Ascending aorta (tissue), 2 donors: ENCODE measurements at regions not wholly inside any gene's neighbourhood (a gene's known extent, or its start where the extent isn't known, plus 50 kb on each side); places are given as distances from the start of the nearest gene placed in this dataset.
"Not testable (repeated sequence)": the region's sequence is repeated elsewhere in the genome, so short reads cannot be mapped to it uniquely, and the experiment has no call there.

Experiments used
- DNase-seq, 2 donors: peaks; one replicate each; pipeline ENCODE4 v3.0.0-alpha.2; 2019; ENCODE audit warnings: low spot score in 2 of 2
- H3K27ac ChIP-seq, 2 donors: fragments of 200-600 bp; sonication (generic); one replicate each; pipeline ENCODE4 v1.5.1; 2016 to 2017; ENCODE audit warnings: mild to moderate bottlenecking in 1 of 2
- H3K27me3 ChIP-seq: fragments of 200-600 bp; sonication (generic); one replicate; pipeline ENCODE4 v1.5.1; 2017
- H3K36me3 ChIP-seq, 2 donors: fragments of 200-600 bp; sonication (generic); one replicate each; pipeline ENCODE4 v1.5.1; 2016
- H3K4me1 ChIP-seq, 2 donors: fragments of 200-600 bp; sonication (generic); one replicate each; pipeline ENCODE4 v1.5.1; 2016 to 2017; ENCODE audit warnings: mild to moderate bottlenecking in 1 of 2
- H3K4me3 ChIP-seq, 2 donors: fragments of 200-600 bp; sonication (generic); one replicate each; pipeline ENCODE4 v1.5.1; 2016 to 2017; ENCODE audit warnings: mild to moderate bottlenecking in 1 of 2
- H3K9me3 ChIP-seq, 2 donors: fragments of 200-600 bp; sonication (generic); one replicate each; pipeline ENCODE4 v1.5.1; 2016
- intact Hi-C: fragments of 100-400 bp; cut with DNase I; formaldehyde crosslinking; loops from one replicate; pipeline ENCODE4 v1.15.1; 2023
- TF ChIP-seq, protein P1 (sequence below), 3 experiments: fragments of 200-600 bp in 2 of 3; fragments of 450-650 bp in 1 of 3; sonication (generic) in 2 of 3; IDR thresholded peaks; one replicate each; pipeline ENCODE4 v1.5.1; 2016 to 2019; ENCODE audit warnings: antibody characterized with exemption in 3 of 3, mild to moderate bottlenecking in 1 of 3, moderate library complexity in 1 of 3

DNA sequence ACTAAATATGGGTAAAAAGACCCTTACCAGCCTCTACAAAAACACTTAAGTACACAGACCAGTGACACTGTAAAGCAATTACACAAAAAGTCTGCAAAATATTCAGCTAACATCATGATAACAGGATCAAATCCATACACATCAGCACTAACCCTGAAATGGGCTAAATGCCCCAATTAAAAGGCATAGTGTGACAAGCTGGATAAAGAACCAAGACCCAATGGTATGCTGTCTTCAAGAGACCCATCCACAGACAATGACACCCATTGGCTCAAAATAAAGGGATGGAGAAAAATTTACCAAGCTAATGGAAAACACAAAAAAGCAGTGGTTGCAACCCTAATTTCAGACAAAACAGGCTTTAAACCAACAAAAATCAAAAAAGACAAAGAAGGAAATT is 221.0 kb upstream of the ISL1 start:
- Histone ChIP-seq H3K27me3 (no peaks in the 10 kb centered on the region), H3K27ac (no peak overlapping the region), H3K4me3 (no peak overlapping the region), H3K36me3 (no peaks in the 10 kb centered on the region), H3K9me3 (peaks cover 0 to 12% of the 10 kb centered on the region in 2 donors), H3K4me1 (no peaks in the 10 kb centered on the region)
- TF ChIP-seq, protein P1, sequence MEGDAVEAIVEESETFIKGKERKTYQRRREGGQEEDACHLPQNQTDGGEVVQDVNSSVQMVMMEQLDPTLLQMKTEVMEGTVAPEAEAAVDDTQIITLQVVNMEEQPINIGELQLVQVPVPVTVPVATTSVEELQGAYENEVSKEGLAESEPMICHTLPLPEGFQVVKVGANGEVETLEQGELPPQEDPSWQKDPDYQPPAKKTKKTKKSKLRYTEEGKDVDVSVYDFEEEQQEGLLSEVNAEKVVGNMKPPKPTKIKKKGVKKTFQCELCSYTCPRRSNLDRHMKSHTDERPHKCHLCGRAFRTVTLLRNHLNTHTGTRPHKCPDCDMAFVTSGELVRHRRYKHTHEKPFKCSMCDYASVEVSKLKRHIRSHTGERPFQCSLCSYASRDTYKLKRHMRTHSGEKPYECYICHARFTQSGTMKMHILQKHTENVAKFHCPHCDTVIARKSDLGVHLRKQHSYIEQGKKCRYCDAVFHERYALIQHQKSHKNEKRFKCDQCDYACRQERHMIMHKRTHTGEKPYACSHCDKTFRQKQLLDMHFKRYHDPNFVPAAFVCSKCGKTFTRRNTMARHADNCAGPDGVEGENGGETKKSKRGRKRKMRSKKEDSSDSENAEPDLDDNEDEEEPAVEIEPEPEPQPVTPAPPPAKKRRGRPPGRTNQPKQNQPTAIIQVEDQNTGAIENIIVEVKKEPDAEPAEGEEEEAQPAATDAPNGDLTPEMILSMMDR (IDR thresholded peaks at IDR 0.05) = no peak
- no peak for DNase-seq
- intact Hi-C loops = no loop called here

DNA sequence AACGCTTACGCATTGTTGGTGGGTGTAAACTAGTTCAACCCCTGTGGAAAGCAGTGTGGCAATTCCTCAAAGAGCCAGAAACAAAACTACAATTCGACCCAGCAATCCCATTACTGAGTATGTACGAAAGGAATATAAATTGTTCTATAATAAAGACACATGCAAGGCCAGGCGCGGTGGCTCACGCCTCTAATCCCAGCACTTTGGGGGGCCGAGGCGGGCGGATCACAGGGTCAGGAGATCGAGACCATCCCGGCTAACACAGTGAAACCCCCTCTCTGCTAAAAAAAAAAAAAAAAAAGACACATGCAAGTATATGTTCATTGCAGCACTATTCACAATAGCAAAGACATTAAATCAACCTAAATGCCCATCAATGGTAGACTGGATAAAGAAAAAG is 217.6 kb upstream of the ISL1 start:
- H3K27me3 ChIP-seq, H3K27ac ChIP-seq, DNase-seq, H3K36me3 ChIP-seq, intact Hi-C loops, H3K4me3 ChIP-seq, H3K4me1 ChIP-seq: not testable (repeated sequence)
- peaks cover 0 to 12% of the 10 kb centered on the region in 2 donors for H3K9me3 ChIP-seq

DNA sequence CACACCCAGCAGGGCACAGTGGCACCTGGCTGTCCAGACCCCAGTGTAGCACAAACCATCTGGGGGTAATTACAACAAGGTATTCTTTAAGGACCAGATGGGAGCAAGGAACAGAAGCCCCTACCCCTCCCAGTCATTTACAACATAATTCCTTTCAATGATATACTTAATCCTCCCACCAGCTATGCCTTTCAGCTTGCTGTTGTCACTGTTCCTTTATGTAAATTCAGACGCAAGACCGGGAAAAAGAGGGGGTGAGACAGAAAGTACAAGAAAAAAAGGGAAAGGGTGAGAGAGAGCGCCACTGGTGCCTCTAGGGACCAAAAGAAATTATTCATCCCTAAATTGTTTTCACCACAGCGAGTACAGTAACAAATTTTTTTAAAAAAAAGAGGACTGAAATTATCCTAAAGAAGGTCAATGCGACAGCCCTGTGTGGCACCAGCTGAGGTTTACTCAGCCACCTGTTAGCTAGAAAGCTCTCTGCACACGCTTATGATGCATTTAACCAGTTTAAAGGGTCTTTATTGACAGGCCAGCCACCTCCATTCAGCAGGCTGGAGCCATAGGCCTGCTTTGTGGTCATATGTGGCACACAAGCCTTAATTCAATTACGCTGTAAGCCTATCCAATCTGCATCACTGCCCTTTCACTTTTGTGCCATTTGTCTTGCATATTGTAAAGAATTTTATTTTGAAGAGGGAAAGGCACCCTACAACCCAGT is 210.2 kb upstream of the ISL1 start:
- intact Hi-C loops = no loop called here
- Histone ChIP-seq H3K4me3 (no peak overlapping the region), H3K27ac (no peak overlapping the region), H3K9me3 (no peaks in the 10 kb centered on the region), H3K27me3 (no peaks in the 10 kb centered on the region), H3K4me1 (no peaks in the 10 kb centered on the region), H3K36me3 (no peaks in the 10 kb centered on the region)
- TF ChIP-seq, protein P1 (IDR thresholded peaks at IDR 0.05) = no peak
- DNase-seq = no peak

DNA sequence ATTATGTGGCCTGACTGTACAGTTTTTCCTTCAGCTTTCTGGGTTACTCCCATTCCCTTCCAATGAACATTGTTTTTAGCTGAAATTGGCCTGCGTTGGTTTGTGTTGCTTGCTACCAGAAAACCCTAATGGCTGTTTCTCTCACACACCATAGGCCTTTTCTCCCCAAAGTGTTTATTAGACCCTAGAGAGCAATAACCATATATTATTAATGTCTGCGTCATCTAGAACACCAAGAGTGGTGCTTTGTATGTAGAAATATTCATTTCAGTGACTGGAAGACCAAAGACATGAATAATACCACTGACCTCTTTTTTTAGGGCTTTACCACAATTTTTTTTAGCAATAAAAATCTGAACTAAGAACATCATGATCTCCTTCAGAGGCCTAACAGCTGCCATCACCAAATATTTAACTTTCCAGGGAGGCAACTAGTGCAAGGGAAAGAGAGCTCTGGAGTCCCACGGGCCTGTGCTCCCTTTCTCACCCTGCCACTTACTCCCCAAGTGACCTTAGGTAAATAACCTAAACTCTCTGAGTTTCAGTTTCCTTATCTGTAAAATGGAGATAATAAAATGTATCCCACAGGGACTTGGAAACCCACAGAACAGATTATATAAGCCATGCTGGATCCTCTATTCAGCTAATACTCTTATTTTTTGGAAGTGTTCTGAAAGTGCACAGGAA is 201.9 kb upstream of the ISL1 start:
- H3K27me3 ChIP-seq = no peaks in the 10 kb centered on the region
- H3K4me3 ChIP-seq = no peak overlapping the region
- DNase-seq = no peak
- H3K27ac ChIP-seq = no peak overlapping the region
- H3K9me3 ChIP-seq = no peaks in the 10 kb centered on the region
- H3K36me3 ChIP-seq = no peaks in the 10 kb centered on the region
- TF ChIP-seq, protein P1 (IDR thresholded peaks at IDR 0.05) = no peak
- intact Hi-C loops = no loop called here
- no peaks in the 10 kb centered on the region for H3K4me1 ChIP-seq

DNA sequence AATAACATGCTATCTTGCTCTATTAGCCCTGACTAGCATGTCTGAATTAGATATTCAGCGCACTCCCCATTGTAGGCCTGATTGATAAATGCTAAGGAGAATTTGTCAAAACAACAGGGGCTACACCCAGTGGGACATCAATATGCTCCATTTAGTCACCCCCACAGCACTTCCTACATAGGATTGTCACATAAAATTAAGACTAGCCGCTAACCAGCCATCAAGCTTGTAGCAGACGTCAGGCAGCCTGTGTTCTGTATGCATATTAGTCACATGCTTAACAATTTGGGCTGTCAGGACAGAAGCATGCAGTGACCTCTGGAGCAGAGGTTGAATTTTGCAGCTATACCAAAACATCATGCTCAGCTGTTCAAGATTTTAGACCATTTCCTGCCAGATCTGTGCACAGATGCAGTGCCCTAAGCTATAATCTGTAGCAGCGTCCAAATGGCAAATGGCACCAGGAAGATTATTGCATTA is 197.4 kb upstream of the ISL1 start:
- no peaks in the 10 kb centered on the region for H3K4me1 ChIP-seq
- TF ChIP-seq, protein P1 (IDR thresholded peaks at IDR 0.05) = no peak
- no peaks in the 10 kb centered on the region for H3K36me3 ChIP-seq
- no peak overlapping the region for H3K4me3 ChIP-seq
- H3K27ac ChIP-seq = no peak overlapping the region
- DNase-seq = no peak
- H3K27me3 ChIP-seq = no peaks in the 10 kb centered on the region
- no peaks in the 10 kb centered on the region for H3K9me3 ChIP-seq
- intact Hi-C loops = no loop called here

DNA sequence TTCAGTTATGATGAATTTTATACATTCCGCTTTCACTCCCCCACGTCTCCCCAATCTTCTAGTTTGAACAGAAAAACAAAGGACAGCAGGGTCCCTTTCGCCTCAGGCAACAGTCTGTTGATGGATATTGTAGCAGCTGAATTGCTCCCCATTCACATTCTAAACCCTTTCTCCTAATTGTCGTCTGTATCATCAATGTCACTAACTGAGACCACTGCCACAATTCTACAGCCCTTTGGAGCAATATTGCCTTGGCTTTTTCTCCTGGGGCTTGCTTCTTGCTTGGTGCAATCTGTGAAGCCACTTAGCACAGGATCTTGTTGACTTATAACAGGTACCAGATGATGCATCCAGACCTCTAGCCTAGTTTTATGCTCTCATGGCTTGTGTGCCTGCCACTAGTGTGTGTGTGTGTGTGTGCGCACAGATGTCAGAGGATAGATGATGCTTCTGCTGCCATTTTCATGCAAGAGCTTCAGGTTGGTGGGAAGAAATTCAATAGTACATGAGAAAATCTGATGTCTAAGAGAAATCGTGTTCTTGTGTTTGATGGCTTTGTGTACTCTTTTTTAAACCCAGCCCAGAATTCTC is 195.2 kb upstream of the ISL1 start:
- TF ChIP-seq, protein P1 (IDR thresholded peaks at IDR 0.05) = no peak
- H3K36me3 ChIP-seq = no peaks in the 10 kb centered on the region
- H3K27me3 ChIP-seq = no peaks in the 10 kb centered on the region
- no peak overlapping the region for H3K27ac ChIP-seq
- DNase-seq = no peak
- H3K4me3 ChIP-seq = no peak overlapping the region
- intact Hi-C loops = no loop called here
- H3K9me3 ChIP-seq = no peaks in the 10 kb centered on the region
- H3K4me1 ChIP-seq = no peaks in the 10 kb centered on the region
